Fibroblast of pulmonary artery (primary cell): ENCODE measurements at regions not wholly inside any gene's neighbourhood (a gene's known extent, or its start where the extent isn't known, plus 50 kb on each side); places are given as distances from the start of the nearest gene placed in this dataset.

Source experiments
- DNase-seq: peaks from one replicate; pipeline ENCODE4 v3.0.0-alpha.2; 2010; ENCODE audit warnings: low read depth
- H3K4me3 ChIP-seq: replicated peaks from 2 replicates; pipeline ENCODE4 v1.5.1; 2011; ENCODE audit warnings: low read depth, mild to moderate bottlenecking, control low read depth, low read length, moderate library complexity
- TF ChIP-seq, protein P1 (sequence below): IDR thresholded peaks from 2 replicates; pipeline ENCODE4 v1.5.1; 2011; ENCODE audit warnings: mild to moderate bottlenecking, control low read depth, low read length, inconsistent platforms; ENCODE audit errors: missing control alignments

DNA sequence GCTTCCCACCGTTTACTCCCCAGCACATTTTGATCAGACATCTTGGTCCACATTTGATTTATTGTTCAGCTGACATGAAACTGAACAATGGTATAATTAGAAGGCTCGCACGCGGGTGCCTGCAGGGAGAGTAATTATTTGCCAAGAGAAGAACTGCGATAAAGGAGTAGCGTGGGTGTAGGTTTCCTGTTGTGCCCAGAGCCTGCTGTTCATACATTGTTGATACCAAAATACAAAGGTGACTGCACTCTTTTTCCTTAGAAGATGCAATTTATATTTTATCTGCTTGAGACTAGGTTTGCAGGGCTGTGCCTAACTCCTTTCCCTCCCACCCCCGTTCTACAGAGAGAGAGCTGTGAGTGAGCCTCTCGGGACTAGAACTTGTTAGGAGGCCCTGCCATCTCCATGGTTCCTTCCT is 241.8 kb upstream of the MSX2 start:
- TF ChIP-seq, protein P1, sequence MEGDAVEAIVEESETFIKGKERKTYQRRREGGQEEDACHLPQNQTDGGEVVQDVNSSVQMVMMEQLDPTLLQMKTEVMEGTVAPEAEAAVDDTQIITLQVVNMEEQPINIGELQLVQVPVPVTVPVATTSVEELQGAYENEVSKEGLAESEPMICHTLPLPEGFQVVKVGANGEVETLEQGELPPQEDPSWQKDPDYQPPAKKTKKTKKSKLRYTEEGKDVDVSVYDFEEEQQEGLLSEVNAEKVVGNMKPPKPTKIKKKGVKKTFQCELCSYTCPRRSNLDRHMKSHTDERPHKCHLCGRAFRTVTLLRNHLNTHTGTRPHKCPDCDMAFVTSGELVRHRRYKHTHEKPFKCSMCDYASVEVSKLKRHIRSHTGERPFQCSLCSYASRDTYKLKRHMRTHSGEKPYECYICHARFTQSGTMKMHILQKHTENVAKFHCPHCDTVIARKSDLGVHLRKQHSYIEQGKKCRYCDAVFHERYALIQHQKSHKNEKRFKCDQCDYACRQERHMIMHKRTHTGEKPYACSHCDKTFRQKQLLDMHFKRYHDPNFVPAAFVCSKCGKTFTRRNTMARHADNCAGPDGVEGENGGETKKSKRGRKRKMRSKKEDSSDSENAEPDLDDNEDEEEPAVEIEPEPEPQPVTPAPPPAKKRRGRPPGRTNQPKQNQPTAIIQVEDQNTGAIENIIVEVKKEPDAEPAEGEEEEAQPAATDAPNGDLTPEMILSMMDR, result no peak
- DNase-seq, result no peak
- no peak overlapping the region for H3K4me3 ChIP-seq

DNA sequence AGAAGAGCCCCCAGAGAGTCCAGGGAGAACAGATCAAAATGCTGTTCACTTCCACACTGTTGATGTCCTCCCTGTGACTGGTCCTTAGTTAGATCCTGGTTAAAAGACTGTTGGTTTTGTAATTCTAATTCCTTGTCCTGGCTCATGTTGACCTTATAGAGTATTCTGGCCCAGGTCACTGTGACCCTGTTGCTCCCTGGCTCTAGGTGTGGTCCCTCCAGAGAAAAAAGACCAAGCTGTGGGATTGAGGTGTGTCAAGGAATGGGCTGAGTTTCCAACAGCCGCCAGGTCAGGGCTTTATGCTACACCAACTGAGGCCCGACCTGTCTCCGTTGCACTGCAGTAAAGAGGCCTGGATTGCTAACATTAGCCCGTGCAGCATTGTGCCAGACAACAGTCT is 241.0 kb upstream of the MSX2 start:
- DNase-seq, result no peak
- H3K4me3 ChIP-seq, result no peak overlapping the region
- TF ChIP-seq, protein P1, result no peak

DNA sequence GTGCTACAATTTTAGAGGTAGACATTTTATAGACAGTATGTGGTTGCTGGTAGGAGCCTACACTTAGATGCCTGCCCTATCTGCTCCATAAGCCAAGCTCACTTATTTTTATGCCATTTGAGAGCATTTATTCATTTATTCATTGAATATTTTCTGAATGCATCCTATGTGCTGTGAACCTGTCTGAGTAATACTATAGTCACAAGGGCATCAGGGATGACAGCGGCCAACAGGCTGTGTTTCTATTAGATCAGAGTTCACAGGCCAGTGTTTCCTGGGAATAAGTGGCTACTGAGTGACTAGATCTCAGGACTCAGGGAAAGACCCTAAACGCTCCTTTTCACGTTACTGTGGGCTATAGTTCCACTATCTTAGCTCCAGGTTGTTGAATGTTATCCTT is 235.2 kb upstream of the MSX2 start:
- TF ChIP-seq, protein P1, result no peak
- DNase-seq, result no peak
- H3K4me3 ChIP-seq, result no peak overlapping the region

DNA sequence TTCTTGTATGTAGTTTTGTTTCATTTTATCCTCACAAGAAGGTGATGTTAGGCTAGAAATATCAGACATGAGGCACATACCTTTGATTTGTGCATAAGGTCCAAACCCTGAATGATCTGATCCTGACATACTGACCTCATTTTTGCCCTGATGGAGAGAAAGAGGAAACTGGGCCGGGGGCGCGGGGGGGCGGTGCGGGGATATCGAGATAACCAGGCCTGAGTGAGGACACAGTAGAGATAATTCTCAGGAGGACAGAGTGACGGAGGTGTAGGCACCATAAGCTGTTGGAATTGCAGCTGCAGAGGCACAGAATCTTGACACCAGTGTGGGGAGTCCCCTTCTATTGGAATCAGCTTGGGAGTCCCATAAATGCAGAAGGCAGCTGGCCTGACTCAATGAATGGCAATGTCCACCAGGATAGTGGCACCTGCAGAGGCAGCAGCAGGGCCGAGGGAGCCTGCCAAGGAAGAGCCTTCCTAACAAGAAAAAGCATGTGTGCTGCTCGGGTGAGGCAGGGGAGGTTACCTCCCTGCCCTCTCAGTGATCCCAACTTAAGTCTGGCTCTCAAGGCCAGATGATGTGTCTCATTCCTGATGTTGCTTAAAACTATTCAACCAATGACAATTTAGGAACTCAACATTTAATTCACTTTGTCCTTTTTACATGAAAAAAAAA is 234.3 kb upstream of the MSX2 start:
- TF ChIP-seq, protein P1, result no peak
- no peak for DNase-seq
- H3K4me3 ChIP-seq, result no peak overlapping the region

DNA sequence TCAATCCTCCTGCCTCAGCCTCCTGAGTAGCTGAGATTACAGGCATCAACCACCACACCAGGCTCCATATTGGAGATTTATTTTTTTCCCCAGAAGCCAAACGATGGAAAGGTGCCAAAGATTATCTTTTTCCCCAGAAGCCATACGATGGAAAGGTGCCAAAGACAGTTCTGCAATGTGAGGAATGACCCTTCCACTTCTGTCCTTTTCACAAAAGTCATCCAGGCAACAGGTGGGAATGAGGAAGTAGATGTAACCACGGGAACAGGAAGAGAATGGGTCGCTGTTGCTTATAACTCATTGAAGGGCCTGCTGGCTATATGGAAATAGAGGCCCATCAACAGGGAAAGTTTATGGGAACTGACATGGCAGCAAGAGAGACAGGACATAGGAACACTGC is 233.7 kb upstream of the MSX2 start:
- no peak for DNase-seq
- TF ChIP-seq, protein P1, result no peak
- no peak overlapping the region for H3K4me3 ChIP-seq

DNA sequence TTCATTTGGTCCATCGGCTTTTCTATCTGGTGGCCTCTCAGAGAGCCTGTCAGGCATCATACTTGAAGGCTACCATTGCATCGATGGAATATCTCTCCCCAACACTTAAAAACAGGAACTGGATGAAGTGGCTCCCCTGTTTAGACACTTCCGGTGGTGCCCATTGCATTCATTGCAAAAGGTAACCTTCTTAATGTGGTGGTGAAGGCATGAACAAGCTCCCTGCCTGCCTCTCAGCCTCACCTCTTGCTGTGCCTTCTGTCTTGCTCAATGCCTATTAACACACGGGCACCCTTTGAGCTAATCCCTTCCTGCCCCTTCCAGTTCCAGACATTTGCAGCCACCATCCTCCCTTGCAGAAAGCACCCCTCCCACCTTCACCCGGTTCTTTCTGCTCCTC is 233.1 kb upstream of the MSX2 start:
- TF ChIP-seq, protein P1, result no peak
- no peak for DNase-seq

DNA sequence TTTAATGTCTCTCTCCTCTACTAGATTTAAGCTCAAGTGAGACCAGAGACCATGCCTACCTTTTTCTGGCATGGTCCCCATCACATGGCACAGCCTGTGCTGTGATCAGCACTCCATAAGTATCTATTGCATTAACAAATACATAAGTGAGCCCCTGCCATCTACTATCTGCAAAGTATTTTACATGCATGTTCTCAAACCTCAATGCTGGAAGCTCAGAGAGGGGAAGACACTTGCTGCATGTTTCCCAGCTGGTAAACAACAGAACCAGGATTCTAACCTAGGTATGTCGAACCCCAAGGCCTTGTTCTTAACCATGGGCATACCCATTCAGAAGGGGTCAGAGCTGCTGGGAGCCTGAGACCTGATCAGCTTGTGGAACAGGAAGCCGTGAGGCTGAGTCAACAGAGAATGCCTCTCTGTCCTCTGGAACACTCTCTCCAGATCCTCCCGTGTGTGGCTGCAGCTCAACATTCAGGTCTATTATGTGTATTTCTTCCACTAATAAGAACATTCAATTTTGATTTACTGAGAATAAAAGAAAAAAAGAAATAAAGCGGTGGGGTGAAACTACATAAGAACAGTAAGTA is 232.5 kb upstream of the MSX2 start:
- no peak overlapping the region for H3K4me3 ChIP-seq
- no peak for DNase-seq
- TF ChIP-seq, protein P1, result no peak

More for the DNA sequence above, 233.1 kb upstream of the MSX2 start:
- H3K4me3 ChIP-seq, result no peak overlapping the region
